HCT116 (cell line): ENCODE measurements at regions not wholly inside any gene's neighbourhood (a gene's known extent, or its start where the extent isn't known, plus 50 kb on each side); places are given as distances from the start of the nearest gene placed in this dataset.

ENCODE experiments used
- ATAC-seq: fragments of 200-7000 bp; cut with Tn5 transposase; 2 replicates; pipeline ENCODE4 v1.9.1; 2020; ENCODE audit warnings: mild to moderate bottlenecking, moderate library complexity
- BruUV-seq: library from RNA; stranded (reverse); fragments of 400-500 nt; replicated peaks from 2 replicates; lab custom pipeline; 2021; lab: Mats Ljungman, UMichigan
- CTCF ChIA-PET: fragments of 300-600 bp; sonication (Branson Sonifier 250); formaldehyde crosslinking; loops from one replicate; lab custom pipeline; 2021; ENCODE audit warnings: antibody characterized with exemption; lab: Charles Lee
- POLR2A ChIA-PET: fragments of 300-600, 350-600 bp; sonication (Branson Sonifier 250); formaldehyde crosslinking; loops from one replicate; lab custom pipeline; 2021; ENCODE audit warnings: antibody characterized with exemption; lab: Charles Lee
- RAD21 ChIA-PET, 2 experiments: fragments of 300-600 bp; sonication (Branson Sonifier 250); formaldehyde crosslinking; loops; one replicate each; lab custom pipeline; 2023; ENCODE audit warnings: low total read pairs in 2 of 2; ENCODE audit not compliant: uncharacterized antibody in 2 of 2, unreplicated experiment in 2 of 2, low non-redundant PET in 1 of 2; lab: Charles Lee
- DNase-seq: peaks from one replicate; pipeline ENCODE4 v3.0.0-alpha.2; 2010; ENCODE audit warnings: low read depth, low spot score
- H2AFZ ChIP-seq: fragments of 200-600 bp; shearing (Covaris generic), sonication (generic); 2 replicates; pipeline ENCODE4 v1.6.1; 2017; ENCODE audit warnings: low read depth, mixed run types, mixed read lengths, antibody characterized with exemption, low read length; ENCODE audit not compliant: poor library complexity, severe bottlenecking
- H3K27ac ChIP-seq: 2 replicates; pipeline ENCODE4 v1.5.1; 2012; ENCODE audit warnings: low read depth, low read length
- H3K27me3 ChIP-seq: fragments of 200-600 bp; sonication (generic); 2 replicates; pipeline ENCODE4 v1.6.1; 2016; ENCODE audit warnings: mixed run types, low read length, mixed read lengths; ENCODE audit not compliant: insufficient read depth
- H3K36me3 ChIP-seq, 2 experiments: fragments of 200-500 bp in 1 of 2; fragments of 200-600 bp in 1 of 2; sonication (Bioruptor generic) in 1 of 2; sonication (generic) in 1 of 2; 2 replicates each; pipeline versions ENCODE4 v1.5.1 to v1.6.1; 2014 to 2016; ENCODE audit warnings: low read length in 2 of 2, inconsistent platforms in 1 of 2, mixed read lengths in 1 of 2, mixed run types in 1 of 2; ENCODE audit not compliant: insufficient read depth in 2 of 2, control insufficient read depth in 1 of 2
- H3K4me1 ChIP-seq, 2 experiments: fragments of 200-600 bp in 1 of 2; sonication (generic) in 1 of 2; 2 replicates each; pipeline versions ENCODE4 v1.5.1 to v1.6.1; 2012 to 2017; ENCODE audit warnings: low read length in 2 of 2, inconsistent platforms in 1 of 2, mild to moderate bottlenecking in 1 of 2, mixed read lengths in 1 of 2, mixed run types in 1 of 2, moderate library complexity in 1 of 2; ENCODE audit not compliant: insufficient read depth in 2 of 2, control insufficient read depth in 1 of 2
- H3K4me2 ChIP-seq: fragments of 200-600 bp; sonication (generic); 2 replicates; pipeline ENCODE4 v1.6.1; 2017; ENCODE audit warnings: mixed run types, low read length, mixed read lengths
- H3K4me3 ChIP-seq, 2 experiments: fragments of 200-600 bp in 1 of 2; sonication (generic) in 1 of 2; replicated peaks in 1 of 2; 2 replicates each; pipeline ENCODE4 v1.5.1; 2011 to 2016; ENCODE audit warnings: low read length in 2 of 2, control low read depth in 1 of 2, low read depth in 1 of 2, mild to moderate bottlenecking in 1 of 2, mixed read lengths in 1 of 2, mixed run types in 1 of 2
- H3K79me2 ChIP-seq: fragments of 200-600 bp; sonication (generic); 2 replicates; pipeline ENCODE4 v1.6.1; 2017; ENCODE audit warnings: mild to moderate bottlenecking, mixed run types, low read length, moderate library complexity, mixed read lengths; ENCODE audit not compliant: insufficient read depth
- H3K9ac ChIP-seq: fragments of 200-600 bp; sonication (generic); 2 replicates; pipeline ENCODE4 v1.6.1; 2016; ENCODE audit warnings: low read length, mixed read lengths
- H3K9me2 ChIP-seq: fragments of 200-600 bp; sonication (generic), shearing (Covaris generic); 2 replicates; pipeline ENCODE4 v1.6.1; 2017; ENCODE audit warnings: mixed run types, mild to moderate bottlenecking, moderate library complexity; ENCODE audit not compliant: insufficient read depth
- H3K9me3 ChIP-seq, 2 experiments: fragments of 200-500 bp in 1 of 2; fragments of 200-600 bp in 1 of 2; sonication (Bioruptor generic) in 1 of 2; sonication (generic) in 1 of 2; 2 replicates each; pipeline ENCODE4 v1.6.1; 2014 to 2017; ENCODE audit warnings: low read length in 2 of 2, mixed read lengths in 2 of 2, inconsistent platforms in 1 of 2, low read depth in 1 of 2, mild to moderate bottlenecking in 1 of 2, mixed run types in 1 of 2, moderate library complexity in 1 of 2; ENCODE audit not compliant: control insufficient read depth in 1 of 2, insufficient read depth in 1 of 2
- H4K20me1 ChIP-seq: fragments of 200-600 bp; sonication (generic), shearing (Covaris generic); 2 replicates; pipeline ENCODE4 v1.6.1; 2017; ENCODE audit warnings: mixed run types, mild to moderate bottlenecking, moderate library complexity; ENCODE audit not compliant: insufficient read depth
- CBX3 ChIP-seq: IDR thresholded peaks from 2 replicates; pipeline ENCODE4 v1.6.1; 2012; ENCODE audit warnings: low read depth
- CTCF ChIP-seq, 3 experiments: fragments of 200-600 bp in 1 of 3; sonication (generic) in 1 of 3; IDR thresholded peaks in 2 of 3; conservative IDR thresholded peaks in 1 of 3; 2 replicates each; pipeline ENCODE4 v1.5.1; 2012 to 2017; ENCODE audit warnings: low read depth in 2 of 3, low read length in 2 of 3, antibody characterized with exemption in 1 of 3, borderline replicate concordance in 1 of 3, control low read depth in 1 of 3, mild to moderate bottlenecking in 1 of 3, mixed read lengths in 1 of 3, mixed run types in 1 of 3, moderate library complexity in 1 of 3; ENCODE audit not compliant: insufficient read depth in 1 of 3
- EGR1 ChIP-seq: IDR thresholded peaks from 2 replicates; pipeline ENCODE4 v1.6.1; 2012; ENCODE audit warnings: low read depth
- ELF1 ChIP-seq: IDR thresholded peaks from 2 replicates; pipeline ENCODE4 v1.6.1; 2012; ENCODE audit warnings: low read depth, borderline replicate concordance
- EZH2phosphoT487 ChIP-seq: fragments of 200-600 bp; IDR thresholded peaks from 2 replicates; pipeline ENCODE4 v1.6.1; 2018; ENCODE audit warnings: antibody characterized with exemption, borderline replicate concordance
- FOSL1 ChIP-seq: IDR thresholded peaks from 2 replicates; pipeline ENCODE4 v1.6.1; 2012; ENCODE audit warnings: low read depth
- POLR2A ChIP-seq: IDR thresholded peaks from 2 replicates; pipeline ENCODE4 v1.7.0; 2011; ENCODE audit warnings: borderline replicate concordance; ENCODE audit not compliant: insufficient read depth, insufficient read length; ENCODE audit errors: extremely low read depth
- POLR2AphosphoS5 ChIP-seq: IDR thresholded peaks from 2 replicates; pipeline ENCODE4 v1.6.1; 2011; ENCODE audit warnings: mild to moderate bottlenecking, low read depth, low read length, moderate library complexity
- RAD21 ChIP-seq: IDR thresholded peaks from 2 replicates; pipeline ENCODE4 v1.6.1; 2012; ENCODE audit warnings: low read depth, mild to moderate bottlenecking
- SP1 ChIP-seq: IDR thresholded peaks from 2 replicates; pipeline ENCODE4 v1.6.1; 2012; ENCODE audit warnings: low read depth
- SRF ChIP-seq: IDR thresholded peaks from 2 replicates; pipeline ENCODE4 v1.6.1; 2012; ENCODE audit warnings: low read depth
- TCF7L2 ChIP-seq: IDR thresholded peaks from 2 replicates; pipeline ENCODE4 v1.7.0; 2011; ENCODE audit warnings: borderline replicate concordance, inconsistent platforms; ENCODE audit not compliant: insufficient read depth, insufficient read length; ENCODE audit errors: extremely low read depth
- YY1 ChIP-seq: IDR thresholded peaks from 2 replicates; pipeline ENCODE4 v1.6.1; 2011; ENCODE audit warnings: low read length, low read depth, moderate library complexity, mild to moderate bottlenecking; ENCODE audit not compliant: insufficient replicate concordance; ENCODE audit errors: extremely low read depth
- ZFX ChIP-seq: fragments of 450-650 bp; IDR thresholded peaks from 2 replicates; pipeline ENCODE4 v1.6.1; 2017
- intact Hi-C: fragments of 100-400 bp; cut with micrococcal nuclease; formaldehyde crosslinking; loops from 2 replicates; pipeline ENCODE4 v1.10.0; 2022
- TF ChIP-seq, protein P1 (sequence below): IDR thresholded peaks from 2 replicates; pipeline ENCODE4 v1.6.1; 2012
- TF ChIP-seq, protein P2 (sequence below): IDR thresholded peaks from 2 replicates; pipeline ENCODE4 v1.6.1; 2011; ENCODE audit warnings: mild to moderate bottlenecking, low read length, moderate library complexity; ENCODE audit not compliant: insufficient replicate concordance; ENCODE audit errors: extremely low read depth
- TF ChIP-seq, protein P3 (sequence below): IDR thresholded peaks from 2 replicates; pipeline ENCODE4 v1.6.1; 2012

DNA sequence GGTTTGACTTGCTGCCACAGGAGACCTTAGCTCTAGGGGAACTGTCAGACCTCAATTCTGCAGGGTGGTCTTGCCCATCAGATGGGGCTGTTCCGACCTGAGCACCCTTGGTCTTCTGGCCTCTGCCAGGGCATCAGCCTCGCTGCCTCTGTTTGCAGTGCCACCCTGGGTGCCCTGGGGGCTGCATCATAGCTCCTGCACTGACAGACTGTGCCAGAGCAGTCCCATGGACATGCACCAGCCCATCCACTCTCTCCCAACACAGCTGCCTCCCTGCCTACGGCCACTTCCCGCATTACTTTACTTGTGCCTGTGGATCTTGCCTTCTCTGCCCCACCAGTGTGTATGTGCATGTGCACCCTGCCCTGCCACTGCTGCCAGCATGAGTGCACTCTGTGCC is 884.7 kb upstream of the ARRDC3 start:
- Histone ChIP-seq H3K4me2 (no peak overlapping the region), H3K27me3 (no peaks in the 10 kb centered on the region), H3K9me2 (no peaks in the 10 kb centered on the region), H3K27ac (no peak overlapping the region), H4K20me1 (no peaks in the 10 kb centered on the region), H3K4me3 (no peak overlapping the region), H3K36me3 (no peaks in the 10 kb centered on the region), H3K9ac (no peak overlapping the region), H3K4me1 (no peaks in the 10 kb centered on the region), H3K79me2 (no peaks in the 10 kb centered on the region), H3K9me3 (no peaks in the 10 kb centered on the region), H2AFZ (no peak overlapping the region)
- intact Hi-C loops: no loop called here
- no TSS peak for BruUV-seq
- TF ChIP-seq, protein P1, sequence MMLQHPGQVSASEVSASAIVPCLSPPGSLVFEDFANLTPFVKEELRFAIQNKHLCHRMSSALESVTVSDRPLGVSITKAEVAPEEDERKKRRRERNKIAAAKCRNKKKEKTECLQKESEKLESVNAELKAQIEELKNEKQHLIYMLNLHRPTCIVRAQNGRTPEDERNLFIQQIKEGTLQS: no peak
- TF ChIP-seq POLR2A (no peak), RAD21 (no peak), SP1 (no peak), SRF (no peak), TCF7L2 (no peak), CBX3 (no peak), EGR1 (no peak), POLR2AphosphoS5 (no peak)
- DNase-seq (no peak), ATAC-seq (no peak)
- ChIA-PET RAD21 (no interaction called here), CTCF (no interaction called here), POLR2A (no interaction called here)

- no peak overlapping the region for H2AFZ ChIP-seq
- no peaks in the 10 kb centered on the region for H3K4me1 ChIP-seq
- H3K4me3 ChIP-seq: no peak overlapping the region
- DNase-seq (no peak), ATAC-seq (no peak)
- no peaks in the 10 kb centered on the region for H3K36me3 ChIP-seq
- no peaks in the 10 kb centered on the region for H3K27me3 ChIP-seq
- ChIA-PET POLR2A (no interaction called here), CTCF (no interaction called here), RAD21 (no interaction called here)
- H3K4me2 ChIP-seq: no peak overlapping the region
- H3K27ac ChIP-seq: no peak overlapping the region
- no peaks in the 10 kb centered on the region for H3K9me3 ChIP-seq
- no peaks in the 10 kb centered on the region for H3K9me2 ChIP-seq
- BruUV-seq: no TSS peak
- H3K9ac ChIP-seq: no peak overlapping the region
- no peaks in the 10 kb centered on the region for H4K20me1 ChIP-seq
- no peaks in the 10 kb centered on the region for H3K79me2 ChIP-seq
- intact Hi-C loops: no loop called here
- no peak for TF ChIP-seq SRF
- no peak for TF ChIP-seq FOSL1
- no peak for TF ChIP-seq ELF1
- no peak for TF ChIP-seq POLR2A
- no peak for TF ChIP-seq CBX3
- TF ChIP-seq ZFX: no peak
- TF ChIP-seq CTCF (IDR thresholded peaks at IDR 0.05 in 2 of 3, conservative IDR thresholded peaks at IDR 0.05 in 1 of 3; ENCODE audit: borderline replicate concordance in 1 of 3, insufficient read depth in 1 of 3, low read depth in 2 of 3, low read length in 2 of 3): no peak
- TF ChIP-seq YY1: no peak
- TF ChIP-seq, protein P1: no peak
- TF ChIP-seq, protein P2, sequence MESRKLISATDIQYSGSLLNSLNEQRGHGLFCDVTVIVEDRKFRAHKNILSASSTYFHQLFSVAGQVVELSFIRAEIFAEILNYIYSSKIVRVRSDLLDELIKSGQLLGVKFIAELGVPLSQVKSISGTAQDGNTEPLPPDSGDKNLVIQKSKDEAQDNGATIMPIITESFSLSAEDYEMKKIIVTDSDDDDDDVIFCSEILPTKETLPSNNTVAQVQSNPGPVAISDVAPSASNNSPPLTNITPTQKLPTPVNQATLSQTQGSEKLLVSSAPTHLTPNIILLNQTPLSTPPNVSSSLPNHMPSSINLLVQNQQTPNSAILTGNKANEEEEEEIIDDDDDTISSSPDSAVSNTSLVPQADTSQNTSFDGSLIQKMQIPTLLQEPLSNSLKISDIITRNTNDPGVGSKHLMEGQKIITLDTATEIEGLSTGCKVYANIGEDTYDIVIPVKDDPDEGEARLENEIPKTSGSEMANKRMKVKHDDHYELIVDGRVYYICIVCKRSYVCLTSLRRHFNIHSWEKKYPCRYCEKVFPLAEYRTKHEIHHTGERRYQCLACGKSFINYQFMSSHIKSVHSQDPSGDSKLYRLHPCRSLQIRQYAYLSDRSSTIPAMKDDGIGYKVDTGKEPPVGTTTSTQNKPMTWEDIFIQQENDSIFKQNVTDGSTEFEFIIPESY: no peak
- no peak for TF ChIP-seq EZH2phosphoT487
- no peak for TF ChIP-seq EGR1
- no peak for TF ChIP-seq TCF7L2
- TF ChIP-seq, protein P3, sequence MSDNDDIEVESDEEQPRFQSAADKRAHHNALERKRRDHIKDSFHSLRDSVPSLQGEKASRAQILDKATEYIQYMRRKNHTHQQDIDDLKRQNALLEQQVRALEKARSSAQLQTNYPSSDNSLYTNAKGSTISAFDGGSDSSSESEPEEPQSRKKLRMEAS: no peak
Measured at GRCh38 chr5:92265804-92266203, 882.7 kb upstream of the ARRDC3 start.
